Spleen (tissue), 11 donors: ENCODE measurements at regions not wholly inside any gene's neighbourhood (a gene's known extent, or its start where the extent isn't known, plus 50 kb on each side); places are given as distances from the start of the nearest gene placed in this dataset.

Source experiments
- DNase-seq: peaks from one replicate; pipeline ENCODE4 v3.0.0-alpha.2; 2020
- H3K27ac ChIP-seq, 8 donors: fragments of 200-600 bp; sonication (generic) in 7 of 8; 1 replicate in 4 of 8; 2 replicates in 4 of 8; pipeline versions ENCODE4 v1.5.0 to v1.8.0; 2016 to 2021; ENCODE audit warnings: inconsistent platforms in 4 of 8, mild to moderate bottlenecking in 4 of 8, moderate library complexity in 1 of 8
- H3K27me3 ChIP-seq, 7 donors: fragments of 200-600 bp; sonication (generic) in 6 of 7; replicated peaks in 1 of 7; 1 replicate in 4 of 7; 2 replicates in 3 of 7; pipeline versions ENCODE4 v1.5.0 to v1.8.0; 2016 to 2021; ENCODE audit warnings: inconsistent platforms in 3 of 7, mild to moderate bottlenecking in 1 of 7
- H3K36me3 ChIP-seq, 6 donors: fragments of 200-600 bp; sonication (generic) in 5 of 6; 1 replicate in 4 of 6; 2 replicates in 2 of 6; pipeline versions ENCODE4 v1.5.0 to v1.8.0; 2016 to 2021; ENCODE audit warnings: inconsistent platforms in 2 of 6
- H3K4me1 ChIP-seq, 6 donors: fragments of 200-600 bp; sonication (generic) in 5 of 6; 1 replicate in 3 of 6; 2 replicates in 3 of 6; pipeline versions ENCODE4 v1.5.0 to v1.8.0; 2016 to 2021; ENCODE audit warnings: inconsistent platforms in 3 of 6
- H3K4me3 ChIP-seq, 8 donors: fragments of 200-600 bp; sonication (generic) in 7 of 8; 1 replicate in 4 of 8; 2 replicates in 4 of 8; pipeline versions ENCODE4 v1.5.0 to v1.8.0; 2016 to 2021; ENCODE audit warnings: inconsistent platforms in 4 of 8, mild to moderate bottlenecking in 4 of 8, moderate library complexity in 2 of 8
- H3K9me3 ChIP-seq, 8 donors: fragments of 200-600 bp; sonication (generic) in 7 of 8; 1 replicate in 4 of 8; 2 replicates in 4 of 8; pipeline versions ENCODE4 v1.5.0 to v1.8.0; 2016 to 2021; ENCODE audit warnings: inconsistent platforms in 4 of 8
- CTCF ChIP-seq, 11 experiments: fragments of 200-600 bp in 7 of 11; fragments of 450-650 bp in 4 of 11; sonication (generic) in 4 of 11; IDR thresholded peaks in 8 of 11; conservative IDR thresholded peaks in 3 of 11; 1 replicate in 7 of 11; 2 replicates in 4 of 11; pipeline versions ENCODE4 v1.4.0 to v1.8.0; 2016 to 2021; ENCODE audit warnings: antibody characterized with exemption in 11 of 11, inconsistent platforms in 4 of 11, mild to moderate bottlenecking in 1 of 11
- POLR2A ChIP-seq, 3 donors: fragments of 450-650 bp; IDR thresholded peaks; one replicate each; pipeline ENCODE4 v1.5.1; 2017; ENCODE audit warnings: antibody characterized with exemption in 3 of 3, mild to moderate bottlenecking in 1 of 3
- POLR2AphosphoS5 ChIP-seq, 3 donors: sonication (generic); formaldehyde crosslinking; IDR thresholded peaks; one replicate each; pipeline ENCODE4 v1.5.1; 2017; ENCODE audit warnings: antibody characterized with exemption in 3 of 3
- WGBS, 5 donors: extraction: QIAGEN DNeasy Blood & Tissue Kit in 3 of 5; methylation state at CpG; one replicate each; pipeline versions ENCODE4 v1.1.5 to v1.1.7; 2013 to 2018; 5-methylcytosine and 5-hydroxymethylcytosine counted together
- intact Hi-C: fragments of 100-400 bp; cut with DNase I; formaldehyde crosslinking; loops from one replicate; pipeline ENCODE4 v1.15.0; 2023; ENCODE audit warnings: low total_unique reads
- donor health status: healthy with polysubstance abuse.
- donor health status: DM: no; HTN: no; CAD: no; lungs with moderate emphysema.
- donor health status: DM: no; HTN: no; CAD: no.
- donor health status: Bipolar disorder and iron deficiency.
- donor health status: healthy.
- donor health status: DM: no; HTN: no; CAD: no.
- donor health status: DM: yes; HTN: yes; CAD: no.

- Histone ChIP-seq H3K27me3 (no peaks in the 10 kb centered on the region), H3K4me3 (no peak overlapping the region), H3K4me1 (no peaks in the 10 kb centered on the region), H3K36me3 (no peaks in the 10 kb centered on the region), H3K27ac (no peak overlapping the region), H3K9me3 (peaks cover 0 to 26% (median 16%) of the 10 kb centered on the region in 8 donors)
- intact Hi-C loops = no loop called here
- DNase-seq = no peak
- WGBS, 5 donors = 69 to 89% (median 74%) methylated on average over 1 of the region's 1 CpG
- TF ChIP-seq POLR2AphosphoS5 (IDR thresholded peaks at IDR 0.05) = no peak
These were observed 221.1 kb upstream of the PBX1 start for GRCh38 chr1:164337885-164338284.

GRCh38 chr1:164343189-164343588 lies 215.8 kb upstream of the PBX1 start:
- Histone ChIP-seq H3K27ac (no peak overlapping the region), H3K4me1 (no peaks in the 10 kb centered on the region), H3K27me3 (no peaks in the 10 kb centered on the region), H3K36me3 (no peaks in the 10 kb centered on the region), H3K9me3 (peaks cover 0 to 51% (median 28%) of the 10 kb centered on the region in 8 donors), H3K4me3 (no peak overlapping the region)
- no peak for TF ChIP-seq CTCF (IDR thresholded peaks at IDR 0.05 in 8 of 11, conservative IDR thresholded peaks at IDR 0.05 in 3 of 11)
- TF ChIP-seq POLR2A (IDR thresholded peaks at IDR 0.05) = no peak
- TF ChIP-seq POLR2AphosphoS5 (IDR thresholded peaks at IDR 0.05) = no peak
- intact Hi-C loops = no loop called here
- WGBS, 5 donors = 38 to 87% (median 81%) methylated on average over 2 of the region's 2 CpGs
- no peak for DNase-seq

GRCh38 chr1:164347980-164348379 lies 211.0 kb upstream of the PBX1 start:
- H3K36me3 ChIP-seq = no peaks in the 10 kb centered on the region
- WGBS, 5 donors = 84 to 94% (median 90%) methylated on average over 2 of the region's 2 CpGs
- H3K27me3 ChIP-seq = no peaks in the 10 kb centered on the region
- no peaks in the 10 kb centered on the region for H3K4me1 ChIP-seq
- no peak for DNase-seq
- TF ChIP-seq POLR2A (IDR thresholded peaks at IDR 0.05) = no peak
- no peak for TF ChIP-seq CTCF (IDR thresholded peaks at IDR 0.05 in 8 of 11, conservative IDR thresholded peaks at IDR 0.05 in 3 of 11)
- no peak for TF ChIP-seq POLR2AphosphoS5 (IDR thresholded peaks at IDR 0.05)
- H3K27ac ChIP-seq = no peak overlapping the region
- H3K9me3 ChIP-seq = peaks cover 0 to 65% (median 50%) of the 10 kb centered on the region in 8 donors
- no peak overlapping the region for H3K4me3 ChIP-seq
- intact Hi-C loops = no loop called here

GRCh38 chr1:164356511-164356910 lies 202.5 kb upstream of the PBX1 start:
- WGBS, 5 donors = 93 to 97% (median 95%) methylated on average over 11 of the region's 11 CpGs
- no peak for TF ChIP-seq POLR2A (IDR thresholded peaks at IDR 0.05)
- no peak for TF ChIP-seq POLR2AphosphoS5 (IDR thresholded peaks at IDR 0.05)
- no peak for TF ChIP-seq CTCF (IDR thresholded peaks at IDR 0.05 in 8 of 11, conservative IDR thresholded peaks at IDR 0.05 in 3 of 11)
- Histone ChIP-seq H3K27ac (no peak overlapping the region), H3K9me3 (peaks cover 0 to 10% (median 4%) of the 10 kb centered on the region in 8 donors), H3K4me1 (no peaks in the 10 kb centered on the region), H3K27me3 (no peaks in the 10 kb centered on the region), H3K4me3 (no peak overlapping the region), H3K36me3 (no peaks in the 10 kb centered on the region)
- intact Hi-C loops = no loop called here
- no peak for DNase-seq

GRCh38 chr1:164360265-164360664 lies 198.7 kb upstream of the PBX1 start:
- H3K27me3 ChIP-seq = no peaks in the 10 kb centered on the region
- 66 to 81% (median 73%) methylated on average over 1 of the region's 1 CpG for WGBS, 5 donors
- H3K36me3 ChIP-seq = no peaks in the 10 kb centered on the region
- peaks cover 0 to 20% (median 3%) of the 10 kb centered on the region in 8 donors for H3K9me3 ChIP-seq
- H3K4me1 ChIP-seq = no peaks in the 10 kb centered on the region
- H3K27ac ChIP-seq = no peak overlapping the region
- no peak overlapping the region for H3K4me3 ChIP-seq
- no peak for TF ChIP-seq CTCF (IDR thresholded peaks at IDR 0.05 in 8 of 11, conservative IDR thresholded peaks at IDR 0.05 in 3 of 11)
- TF ChIP-seq POLR2AphosphoS5 (IDR thresholded peaks at IDR 0.05) = no peak
- no peak for TF ChIP-seq POLR2A (IDR thresholded peaks at IDR 0.05)
- no peak for DNase-seq
- intact Hi-C loops = no loop called here
